ENCODE measurements at regions not wholly inside any gene's neighbourhood (a gene's known extent, or its start where the extent isn't known, plus 50 kb on each side); places are given as distances from the start of the nearest gene placed in this dataset.

- peaks cover 6% of the 10 kb centered on the region for H3K27me3 Mint-ChIP-seq (ENCODE audit: unreplicated experiment)
- H3K27ac Mint-ChIP-seq (ENCODE audit: unreplicated experiment): peak overlapping the region; percentile 71
- peak overlapping the region; percentile 0 for H3K4me3 Mint-ChIP-seq (ENCODE audit: unreplicated experiment)
- peaks cover 4% of the 10 kb centered on the region for H3K9me3 Mint-ChIP-seq (ENCODE audit: unreplicated experiment)
- no peak for DNase-seq
- H3K36me3 Mint-ChIP-seq (ENCODE audit: unreplicated experiment): peaks cover 6% of the 10 kb centered on the region
- H3K4me1 Mint-ChIP-seq (ENCODE audit: low read depth, unreplicated experiment): peaks cover 12% of the 10 kb centered on the region
- TF ChIP-seq CTCF (IDR thresholded peaks at IDR 0.05; ENCODE audit: partially characterized antibody, unreplicated experiment): no peak
Measured at GRCh38 chr4:185914583-185915199, 102.7 kb upstream of the SORBS2 start.

GRCh38 chr4:185915271-185915670 lies 103.3 kb upstream of the SORBS2 start:
- H3K27ac Mint-ChIP-seq (ENCODE audit: unreplicated experiment): peak overlapping the region; percentile 53
- H3K9me3 Mint-ChIP-seq (ENCODE audit: unreplicated experiment): peaks cover 2% of the 10 kb centered on the region
- TF ChIP-seq CTCF (IDR thresholded peaks at IDR 0.05; ENCODE audit: partially characterized antibody, unreplicated experiment): no peak
- no peak overlapping the region for H3K4me3 Mint-ChIP-seq (ENCODE audit: unreplicated experiment)
- peaks cover 6% of the 10 kb centered on the region for H3K36me3 Mint-ChIP-seq (ENCODE audit: unreplicated experiment)
- H3K4me1 Mint-ChIP-seq (ENCODE audit: low read depth, unreplicated experiment): peaks cover 14% of the 10 kb centered on the region
- peaks cover 5% of the 10 kb centered on the region for H3K27me3 Mint-ChIP-seq (ENCODE audit: unreplicated experiment)
- no peak for DNase-seq

GRCh38 chr4:185915817-185916216 lies 103.8 kb upstream of the SORBS2 start:
- Mint-ChIP-seq H3K4me3 (ENCODE audit: unreplicated experiment) (no peak overlapping the region), H3K4me1 (ENCODE audit: low read depth, unreplicated experiment) (peaks cover 14% of the 10 kb centered on the region), H3K27ac (ENCODE audit: unreplicated experiment) (peak overlapping the region; percentile 0), H3K36me3 (ENCODE audit: unreplicated experiment) (peaks cover 6% of the 10 kb centered on the region), H3K9me3 (ENCODE audit: unreplicated experiment) (peaks cover under 1% of the 10 kb centered on the region), H3K27me3 (ENCODE audit: unreplicated experiment) (peaks cover 4% of the 10 kb centered on the region)
- no peak for DNase-seq
- no peak for TF ChIP-seq CTCF (IDR thresholded peaks at IDR 0.05; ENCODE audit: partially characterized antibody, unreplicated experiment)

- H3K9me3 Mint-ChIP-seq (ENCODE audit: unreplicated experiment): no peaks in the 10 kb centered on the region
- peaks cover 14% of the 10 kb centered on the region for H3K4me1 Mint-ChIP-seq (ENCODE audit: low read depth, unreplicated experiment)
- no peak for TF ChIP-seq CTCF (IDR thresholded peaks at IDR 0.05; ENCODE audit: partially characterized antibody, unreplicated experiment)
- H3K27ac Mint-ChIP-seq (ENCODE audit: unreplicated experiment): no peak overlapping the region
- no peak overlapping the region for H3K4me3 Mint-ChIP-seq (ENCODE audit: unreplicated experiment)
- peaks cover 6% of the 10 kb centered on the region for H3K36me3 Mint-ChIP-seq (ENCODE audit: unreplicated experiment)
- DNase-seq: no peak
- H3K27me3 Mint-ChIP-seq (ENCODE audit: unreplicated experiment): peaks cover 4% of the 10 kb centered on the region
Measured at GRCh38 chr4:185916231-185916630, 104.2 kb upstream of the SORBS2 start.

GRCh38 chr4:185916683-185917082 lies 104.7 kb upstream of the SORBS2 start:
- peaks cover 6% of the 10 kb centered on the region for H3K36me3 Mint-ChIP-seq (ENCODE audit: unreplicated experiment)
- H3K9me3 Mint-ChIP-seq (ENCODE audit: unreplicated experiment): no peaks in the 10 kb centered on the region
- TF ChIP-seq CTCF (IDR thresholded peaks at IDR 0.05; ENCODE audit: partially characterized antibody, unreplicated experiment): no peak
- no peak overlapping the region for H3K4me3 Mint-ChIP-seq (ENCODE audit: unreplicated experiment)
- H3K4me1 Mint-ChIP-seq (ENCODE audit: low read depth, unreplicated experiment): peaks cover 15% of the 10 kb centered on the region
- DNase-seq: no peak
- no peak overlapping the region for H3K27ac Mint-ChIP-seq (ENCODE audit: unreplicated experiment)
- H3K27me3 Mint-ChIP-seq (ENCODE audit: unreplicated experiment): peaks cover 4% of the 10 kb centered on the region

All from glutamatergic neuron (in vitro differentiated cells).